Aorta (tissue), 5 donors: ENCODE measurements at regions not wholly inside any gene's neighbourhood (a gene's known extent, or its start where the extent isn't known, plus 50 kb on each side); places are given as distances from the start of the nearest gene placed in this dataset.

Experiments used
- ATAC-seq: fragments of 200-7000 bp; cut with Tn5 transposase; one replicate; pipeline ENCODE4 v1.9.1; 2022; ENCODE audit warnings: moderate library complexity; ENCODE audit not compliant: low FRiP score
- DNase-seq, 2 donors: peaks; one replicate each; pipeline ENCODE4 v3.0.0-alpha.2; 2020
- H3K27ac ChIP-seq, 2 donors: one replicate each; pipeline ENCODE4 v1.5.1; 2013; ENCODE audit warnings: low read length in 2 of 2, mild to moderate bottlenecking in 2 of 2, moderate library complexity in 2 of 2, control low read depth in 1 of 2, inconsistent platforms in 1 of 2, low read depth in 1 of 2
- H3K27me3 ChIP-seq, 2 donors: one replicate each; pipeline ENCODE4 v1.6.1; 2013; ENCODE audit warnings: control low read depth in 1 of 2, low read length in 1 of 2, mild to moderate bottlenecking in 1 of 2, moderate library complexity in 1 of 2; ENCODE audit not compliant: insufficient read depth in 2 of 2, control insufficient read depth in 1 of 2
- H3K36me3 ChIP-seq, 2 donors: one replicate each; pipeline ENCODE4 v1.6.1; 2013; ENCODE audit warnings: control low read depth in 1 of 2, low read length in 1 of 2, mild to moderate bottlenecking in 1 of 2; ENCODE audit not compliant: insufficient read depth in 2 of 2, control insufficient read depth in 1 of 2
- H3K4me1 ChIP-seq, 2 donors: one replicate each; pipeline ENCODE4 v1.6.1; 2013; ENCODE audit warnings: low read length in 2 of 2, control low read depth in 1 of 2, mild to moderate bottlenecking in 1 of 2, moderate library complexity in 1 of 2; ENCODE audit not compliant: insufficient read depth in 2 of 2, control insufficient read depth in 1 of 2
- H3K4me3 ChIP-seq, 2 donors: one replicate each; pipeline ENCODE4 v1.5.1; 2013; ENCODE audit warnings: low read length in 2 of 2, control low read depth in 1 of 2, mild to moderate bottlenecking in 1 of 2
- H3K9me3 ChIP-seq: one replicate; pipeline ENCODE4 v1.6.1; 2013; ENCODE audit warnings: mild to moderate bottlenecking, low read length; ENCODE audit not compliant: control insufficient read depth
- WGBS, 2 donors: extraction: QIAGEN DNeasy Blood & Tissue Kit; methylation state at CpG; one replicate each; pipeline ENCODE4 v1.1.7; 2013; 5-methylcytosine and 5-hydroxymethylcytosine counted together
- intact Hi-C, 2 donors: fragments of 100-400 bp; cut with DNase I; formaldehyde crosslinking; loops; one replicate each; pipeline versions ENCODE4 v1.14.2 to v1.15.0; 2022
- donor health status: healthy with polysubstance abuse.
- donor health status: Bipolar disorder and iron deficiency.
- donor health status: DM: no; HTN: no; CAD: no.
- donor health status: DM: no; HTN: no; CAD: no.
- donor health status: DM: yes; HTN: yes; CAD: no.

DNA sequence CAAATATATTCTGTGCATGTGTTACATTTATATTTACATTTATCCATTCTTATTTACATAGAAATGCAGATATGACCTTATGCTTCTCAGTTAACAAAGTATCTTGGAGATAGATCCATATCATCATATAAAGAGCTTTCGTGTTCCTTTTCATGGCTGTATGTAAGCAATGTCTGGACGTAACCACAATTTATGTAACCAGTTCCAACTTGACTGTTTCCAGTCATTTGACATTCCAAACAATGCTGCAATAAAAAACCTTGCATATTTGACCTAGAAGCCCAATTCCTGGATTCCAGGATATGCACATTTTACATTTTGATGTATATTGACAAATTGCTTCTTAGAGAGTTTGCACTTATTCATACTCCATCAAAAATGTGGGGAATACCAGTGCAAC, 113.7 kb upstream of the F13A1 start:
- no peak for ATAC-seq
- H3K36me3 ChIP-seq, result no peaks in the 10 kb centered on the region
- H3K4me1 ChIP-seq, result no peaks in the 10 kb centered on the region
- no peaks in the 10 kb centered on the region for H3K9me3 ChIP-seq
- no peak overlapping the region for H3K27ac ChIP-seq
- intact Hi-C loops, result no loop called here
- WGBS, 2 donors, result 65 to 73% methylated on average over 2 of the region's 2 CpGs
- H3K4me3 ChIP-seq, result no peak overlapping the region
- H3K27me3 ChIP-seq, result no peaks in the 10 kb centered on the region
- DNase-seq, result no peak

DNA sequence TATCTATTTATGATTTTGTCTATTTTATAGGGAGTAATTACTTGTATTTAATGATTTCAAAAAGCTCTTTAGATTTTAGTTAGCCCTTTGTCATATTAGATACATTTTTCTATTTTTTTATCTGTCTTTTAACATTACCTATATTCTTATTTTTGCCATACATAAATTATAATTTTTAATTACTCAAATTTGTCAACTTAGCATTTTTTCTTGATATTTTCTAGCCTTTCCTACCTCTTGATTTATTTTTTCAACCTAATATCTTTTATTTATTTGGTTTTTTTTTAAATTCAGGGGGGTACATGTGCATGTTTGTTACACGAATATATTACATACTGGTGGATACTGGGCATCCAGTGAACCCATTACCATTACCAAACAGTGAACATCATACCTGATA, 114.3 kb upstream of the F13A1 start:
- no peaks in the 10 kb centered on the region for H3K9me3 ChIP-seq
- ATAC-seq (no peak), DNase-seq (no peak)
- H3K27ac ChIP-seq, result no peak overlapping the region
- intact Hi-C loops, result no loop called here
- no peaks in the 10 kb centered on the region for H3K27me3 ChIP-seq
- 91 to 92% methylated on average over 1 of the region's 1 CpG for WGBS, 2 donors
- no peaks in the 10 kb centered on the region for H3K36me3 ChIP-seq
- H3K4me3 ChIP-seq, result no peak overlapping the region
- H3K4me1 ChIP-seq, result no peaks in the 10 kb centered on the region

DNA sequence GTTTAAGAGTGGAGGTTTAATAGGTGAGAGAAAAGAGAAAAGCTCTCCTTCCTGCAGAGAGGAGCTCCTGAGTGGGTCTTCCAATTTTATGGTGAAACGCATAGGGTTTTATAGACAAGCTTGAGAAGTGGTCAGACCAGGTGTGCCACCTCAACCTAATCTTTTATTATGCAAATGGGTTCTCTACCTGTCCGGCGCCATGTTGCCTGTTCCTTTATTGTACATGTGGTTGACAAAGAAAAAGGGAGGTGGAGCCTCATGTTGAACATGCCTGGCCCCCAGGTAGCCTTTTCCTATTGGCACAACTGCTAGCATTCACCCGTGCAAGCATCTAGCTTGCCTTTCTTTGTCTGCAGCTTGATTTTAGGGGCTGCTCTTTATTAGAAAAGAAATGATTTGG, 115.9 kb upstream of the F13A1 start:
- ATAC-seq (no peak), DNase-seq (no peak)
- Histone ChIP-seq H3K36me3 (no peaks in the 10 kb centered on the region), H3K27ac (no peak overlapping the region), H3K4me1 (no peaks in the 10 kb centered on the region), H3K4me3 (no peak overlapping the region), H3K27me3 (no peaks in the 10 kb centered on the region), H3K9me3 (no peaks in the 10 kb centered on the region)
- intact Hi-C loops, result no loop called here
- 89 to 91% methylated on average over 4 of the region's 4 CpGs for WGBS, 2 donors

DNA sequence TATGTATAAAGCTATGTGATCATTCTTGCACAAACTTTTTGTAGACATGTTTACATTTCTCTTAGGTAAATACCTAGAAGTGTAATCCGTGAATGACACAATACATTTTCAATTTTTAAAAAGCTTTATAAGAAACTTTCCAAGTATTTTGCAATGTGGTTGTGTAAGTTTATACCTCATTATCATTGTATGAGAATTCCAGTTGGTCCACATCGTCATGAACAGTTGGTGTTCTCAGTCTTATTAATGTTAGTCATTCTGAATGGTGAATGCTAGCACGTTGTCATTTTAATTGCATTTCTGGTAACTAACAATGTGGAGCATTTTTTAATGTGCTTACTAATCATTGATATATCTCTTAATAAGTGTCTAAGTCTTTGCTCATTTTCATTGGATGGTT, 116.5 kb upstream of the F13A1 start:
- Histone ChIP-seq H3K27ac (no peak overlapping the region), H3K36me3 (no peaks in the 10 kb centered on the region), H3K27me3 (no peaks in the 10 kb centered on the region), H3K4me3 (no peak overlapping the region), H3K4me1 (no peaks in the 10 kb centered on the region), H3K9me3 (no peaks in the 10 kb centered on the region)
- no peak for ATAC-seq
- WGBS, 2 donors, result 79 to 82% methylated on average over 3 of the region's 3 CpGs
- no peak for DNase-seq
- intact Hi-C loops, result no loop called here

DNA sequence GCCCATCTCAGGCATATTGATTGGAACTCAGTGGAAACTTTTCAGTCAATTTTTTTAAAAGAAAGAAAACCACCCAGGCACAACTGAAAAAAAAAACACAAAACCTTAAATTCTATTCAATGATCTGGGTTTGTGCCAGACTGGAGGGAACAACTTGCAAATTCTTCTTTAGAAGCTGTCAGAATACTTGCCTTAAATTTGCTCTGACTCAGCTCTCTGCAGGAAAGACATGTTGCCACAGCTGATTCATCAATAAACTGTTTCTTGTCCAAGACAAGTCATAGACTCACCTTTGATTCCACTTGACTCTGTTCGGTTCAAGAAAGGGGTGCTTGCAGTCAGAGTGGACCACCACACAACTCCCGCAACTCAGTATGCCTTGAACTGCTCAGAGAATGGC, 117.8 kb upstream of the F13A1 start:
- no peaks in the 10 kb centered on the region for H3K9me3 ChIP-seq
- ATAC-seq (no peak), DNase-seq (no peak)
- WGBS, 2 donors, result 93 to 96% methylated on average over 2 of the region's 2 CpGs
- intact Hi-C loops, result no loop called here
- no peak overlapping the region for H3K27ac ChIP-seq
- H3K36me3 ChIP-seq, result no peaks in the 10 kb centered on the region
- no peak overlapping the region for H3K4me3 ChIP-seq
- H3K27me3 ChIP-seq, result no peaks in the 10 kb centered on the region
- no peaks in the 10 kb centered on the region for H3K4me1 ChIP-seq

DNA sequence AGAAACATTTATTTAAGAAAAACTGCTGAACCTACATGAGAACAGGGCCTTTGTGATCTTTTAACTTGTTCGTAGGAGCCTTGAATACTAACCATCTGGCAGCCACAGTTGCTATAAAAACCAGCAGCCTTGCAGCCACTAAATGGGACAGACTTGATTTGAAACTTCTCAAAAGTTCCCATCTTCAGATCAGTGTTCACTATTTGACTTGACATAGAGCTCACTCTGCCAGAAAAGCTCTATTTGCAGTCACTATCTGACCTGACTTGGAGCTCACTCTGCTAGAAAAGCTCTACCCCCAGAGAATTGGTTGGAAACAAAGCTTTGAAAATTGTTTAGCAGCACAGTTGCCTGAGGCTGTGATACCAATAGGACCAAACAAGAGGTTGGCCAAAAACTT, 119.3 kb upstream of the F13A1 start:
- Histone ChIP-seq H3K4me3 (no peak overlapping the region), H3K27me3 (no peaks in the 10 kb centered on the region), H3K27ac (no peak overlapping the region), H3K4me1 (peaks cover 0 to 1% of the 10 kb centered on the region in 2 donors), H3K36me3 (no peaks in the 10 kb centered on the region), H3K9me3 (peaks cover 1% of the 10 kb centered on the region)
- DNase-seq, result no peak
- intact Hi-C loops, result no loop called here
- 54 to 57% methylated on average over 1 of the region's 1 CpG for WGBS, 2 donors
- ATAC-seq, result no peak

DNA sequence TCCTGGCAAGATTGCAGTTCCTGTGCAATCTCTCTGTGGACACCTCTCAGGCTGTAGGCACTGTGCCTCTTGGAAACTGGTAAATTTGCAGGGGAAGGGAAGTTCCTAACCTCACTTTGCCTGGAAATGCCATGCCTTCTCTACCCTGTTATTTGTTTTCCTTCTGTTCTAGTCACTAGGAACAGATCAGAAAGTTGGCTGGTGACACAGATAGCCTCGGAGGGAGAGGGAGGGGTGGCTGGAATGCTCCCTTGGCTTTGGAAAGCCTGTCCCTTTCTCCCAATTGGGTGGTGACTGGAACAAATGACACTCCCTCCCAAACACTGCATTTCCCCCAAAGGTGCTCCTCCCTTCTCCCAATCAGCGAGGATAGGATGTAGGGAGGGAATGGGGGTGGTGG, 131.5 kb upstream of the F13A1 start:
- intact Hi-C loops, result no loop called here
- ATAC-seq, result peak; percentile 27
- WGBS, 2 donors, result 3 to 4% methylated on average over 2 of the region's 2 CpGs

DNA sequence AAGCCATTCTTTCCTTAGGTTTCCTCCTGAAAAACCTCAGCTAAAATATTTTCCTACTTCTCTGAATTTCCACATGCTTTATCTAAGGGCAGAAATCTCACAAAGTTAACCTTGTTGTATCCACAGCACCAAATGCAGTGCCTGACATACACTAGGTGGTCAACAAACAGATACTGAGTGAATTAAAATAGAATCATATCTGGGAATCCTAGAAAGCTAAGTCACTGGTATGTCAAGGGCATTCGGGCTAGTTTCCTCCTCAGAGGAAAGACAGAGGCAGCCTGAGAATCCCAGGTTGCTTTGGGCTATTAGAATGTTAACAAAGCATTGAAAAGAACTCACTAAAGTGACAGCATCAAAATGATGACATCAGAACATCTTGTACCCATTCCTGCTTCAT, 132.7 kb upstream of the F13A1 start:
- H3K36me3 ChIP-seq, result no peaks in the 10 kb centered on the region
- WGBS, 2 donors, result 30 to 39% methylated on average over 1 of the region's 1 CpG
- ATAC-seq, result no peak

More for the DNA sequence above, 131.5 kb upstream of the F13A1 start:
- no peaks in the 10 kb centered on the region for H3K4me1 ChIP-seq
- no peaks in the 10 kb centered on the region for H3K9me3 ChIP-seq
- H3K4me3 ChIP-seq, result no peak overlapping the region
- H3K36me3 ChIP-seq, result no peaks in the 10 kb centered on the region
- DNase-seq, result no peak
- no peaks in the 10 kb centered on the region for H3K27me3 ChIP-seq
- no peak overlapping the region for H3K27ac ChIP-seq

DNA sequence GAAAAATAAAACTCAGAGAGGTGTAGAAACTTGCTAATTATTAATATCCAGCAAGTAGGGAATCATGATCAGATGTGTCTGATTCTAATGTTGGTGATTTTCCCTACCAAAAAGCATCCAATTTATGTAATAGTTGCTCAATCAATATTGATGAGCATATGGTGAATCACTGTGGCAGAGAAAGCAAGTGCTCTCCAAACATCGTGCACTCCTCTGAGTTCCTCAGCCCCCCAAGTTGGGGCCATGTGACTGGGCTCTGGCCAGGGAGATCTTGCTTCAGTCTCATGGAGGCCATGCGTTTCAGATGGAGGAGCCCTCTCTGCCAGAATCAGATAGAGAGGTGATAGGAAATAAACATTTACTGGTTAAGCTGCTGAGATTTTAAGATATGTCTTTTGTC, 133.2 kb upstream of the LY86 start:
- H3K9me3 ChIP-seq, result peaks cover 2% of the 10 kb centered on the region
- no peak for DNase-seq
- H3K27me3 ChIP-seq, result no peaks in the 10 kb centered on the region
- no peak overlapping the region for H3K4me3 ChIP-seq
- WGBS, 2 donors, result 93 to 100% methylated on average over 2 of the region's 2 CpGs
- H3K27ac ChIP-seq, result no peak overlapping the region
- intact Hi-C loops, result no loop called here
- H3K36me3 ChIP-seq, result no peaks in the 10 kb centered on the region
- ATAC-seq, result no peak
- H3K4me1 ChIP-seq, result peaks cover 0 to 2% of the 10 kb centered on the region in 2 donors

More for the DNA sequence above, 132.7 kb upstream of the F13A1 start:
- H3K9me3 ChIP-seq, result no peaks in the 10 kb centered on the region
- no peak overlapping the region for H3K4me3 ChIP-seq
- no peaks in the 10 kb centered on the region for H3K4me1 ChIP-seq
- H3K27ac ChIP-seq, result no peak overlapping the region
- H3K27me3 ChIP-seq, result no peaks in the 10 kb centered on the region
- no peak for DNase-seq
- intact Hi-C loops, result no loop called here
